Left renal pelvis (tissue), 4 donors: ENCODE measurements at regions not wholly inside any gene's neighbourhood (a gene's known extent, or its start where the extent isn't known, plus 50 kb on each side); places are given as distances from the start of the nearest gene placed in this dataset.

ENCODE experiments used
- DNase-seq, 4 donors: peaks; one replicate each; pipeline ENCODE4 v3.0.0-alpha.2; 2013; ENCODE audit warnings: low read depth in 4 of 4, low spot score in 3 of 4

- no peak for DNase-seq
Observed at GRCh38 chr20:17859002-17859615, 109.5 kb downstream of the SNX5 start.

GRCh38 chr20:17858450-17859001 lies 110.1 kb downstream of the SNX5 start:
- no peak for DNase-seq

- no peak for DNase-seq
Observed at GRCh38 chr20:17857639-17858449, 110.8 kb downstream of the SNX5 start.

- DNase-seq, result no peak
Observed at GRCh38 chr20:17856837-17857605, 111.6 kb downstream of the SNX5 start.

- no peak for DNase-seq
Observed at GRCh38 chr20:17856024-17856564, 112.5 kb downstream of the SNX5 start.

GRCh38 chr20:17854307-17854903 lies 114.2 kb downstream of the SNX5 start:
- no peak for DNase-seq

GRCh38 chr20:17852323-17852722 lies 116.3 kb downstream of the SNX5 start:
- no peak for DNase-seq

- no peak for DNase-seq
Observed at GRCh38 chr20:17850684-17851026, 117.9 kb downstream of the SNX5 start.

- no peak for DNase-seq
Observed at GRCh38 chr20:17849901-17850683, 118.5 kb downstream of the SNX5 start.

- DNase-seq, result no peak
Observed at GRCh38 chr20:17849138-17849900, 119.3 kb downstream of the SNX5 start.

- no peak for DNase-seq
Observed at GRCh38 chr20:17848249-17849048, 120.1 kb downstream of the SNX5 start.

GRCh38 chr20:17845701-17846475 lies 122.7 kb downstream of the SNX5 start:
- DNase-seq, result no peak

GRCh38 chr20:17844549-17845298 lies 123.9 kb downstream of the SNX5 start:
- DNase-seq, result no peak

GRCh38 chr20:17844133-17844429 lies 124.5 kb downstream of the SNX5 start:
- no peak for DNase-seq

- no peak for DNase-seq
Observed at GRCh38 chr20:17843246-17844132, 125.1 kb downstream of the SNX5 start.

GRCh38 chr20:17841751-17842215 lies 126.8 kb downstream of the SNX5 start:
- DNase-seq, result no peak
